Colonic mucosa (tissue), 4 donors: ENCODE measurements at regions not wholly inside any gene's neighbourhood (a gene's known extent, or its start where the extent isn't known, plus 50 kb on each side); places are given as distances from the start of the nearest gene placed in this dataset.

Source experiments
- DNase-seq: peaks from one replicate; pipeline ENCODE4 v3.0.0-alpha.2; 2020
- H3K27ac ChIP-seq: fragments of 200-600 bp; one replicate; pipeline ENCODE4 v1.8.0; 2021
- H3K27me3 ChIP-seq: fragments of 200-600 bp; one replicate; pipeline ENCODE4 v1.8.0; 2021
- H3K36me3 ChIP-seq: fragments of 200-600 bp; one replicate; pipeline ENCODE4 v1.8.0; 2021
- H3K4me1 ChIP-seq: fragments of 200-600 bp; one replicate; pipeline ENCODE4 v1.8.0; 2021; ENCODE audit warnings: mild to moderate bottlenecking
- H3K4me3 ChIP-seq: fragments of 200-600 bp; one replicate; pipeline ENCODE4 v1.8.0; 2021
- H3K9ac ChIP-seq, 2 donors: one replicate each; pipeline ENCODE4 v1.7.0; 2013; ENCODE audit warnings: control low read depth in 2 of 2, low read depth in 2 of 2, low read length in 2 of 2
- H3K9me3 ChIP-seq: fragments of 200-600 bp; one replicate; pipeline ENCODE4 v1.8.0; 2021
- intact Hi-C: fragments of 100-400 bp; cut with DNase I; formaldehyde crosslinking; loops from one replicate; pipeline ENCODE4 v1.14.1; 2022
- TF ChIP-seq, protein P1 (sequence below): fragments of 200-600 bp; IDR thresholded peaks from one replicate; pipeline ENCODE4 v1.8.0; 2022; ENCODE audit warnings: antibody characterized with exemption, mild to moderate bottlenecking
- donor health status: healthy.
- donor health status: DM: no; HTN: no; CAD: no.
- donor health status: DM: no; HTN: no; CAD: no.

DNA sequence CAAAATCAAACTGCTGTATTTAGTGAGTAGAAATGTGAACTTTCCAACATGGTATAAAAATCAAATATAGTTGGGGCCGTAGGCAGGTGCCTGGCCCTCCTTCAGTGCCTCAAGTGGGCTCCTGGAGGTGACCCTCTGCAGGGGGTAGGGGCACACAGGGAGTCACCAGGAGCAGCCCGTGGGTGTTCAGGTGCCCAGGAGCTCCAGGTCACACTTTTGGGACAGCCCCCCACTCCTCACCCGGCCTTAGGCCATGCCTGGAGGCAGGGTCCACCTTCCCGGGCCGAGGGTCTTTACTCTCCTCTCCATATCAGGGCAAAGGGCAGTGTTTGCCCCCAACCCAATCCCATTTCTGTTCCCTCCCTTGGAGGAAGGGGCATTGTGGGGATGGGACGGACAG lies 108.0 kb upstream of the MTAP start:
- H3K9me3 ChIP-seq, result no peaks in the 10 kb centered on the region
- TF ChIP-seq, protein P1, sequence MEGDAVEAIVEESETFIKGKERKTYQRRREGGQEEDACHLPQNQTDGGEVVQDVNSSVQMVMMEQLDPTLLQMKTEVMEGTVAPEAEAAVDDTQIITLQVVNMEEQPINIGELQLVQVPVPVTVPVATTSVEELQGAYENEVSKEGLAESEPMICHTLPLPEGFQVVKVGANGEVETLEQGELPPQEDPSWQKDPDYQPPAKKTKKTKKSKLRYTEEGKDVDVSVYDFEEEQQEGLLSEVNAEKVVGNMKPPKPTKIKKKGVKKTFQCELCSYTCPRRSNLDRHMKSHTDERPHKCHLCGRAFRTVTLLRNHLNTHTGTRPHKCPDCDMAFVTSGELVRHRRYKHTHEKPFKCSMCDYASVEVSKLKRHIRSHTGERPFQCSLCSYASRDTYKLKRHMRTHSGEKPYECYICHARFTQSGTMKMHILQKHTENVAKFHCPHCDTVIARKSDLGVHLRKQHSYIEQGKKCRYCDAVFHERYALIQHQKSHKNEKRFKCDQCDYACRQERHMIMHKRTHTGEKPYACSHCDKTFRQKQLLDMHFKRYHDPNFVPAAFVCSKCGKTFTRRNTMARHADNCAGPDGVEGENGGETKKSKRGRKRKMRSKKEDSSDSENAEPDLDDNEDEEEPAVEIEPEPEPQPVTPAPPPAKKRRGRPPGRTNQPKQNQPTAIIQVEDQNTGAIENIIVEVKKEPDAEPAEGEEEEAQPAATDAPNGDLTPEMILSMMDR, result no peak
- H3K9ac ChIP-seq, result no peak overlapping the region
- no peaks in the 10 kb centered on the region for H3K36me3 ChIP-seq
- no peaks in the 10 kb centered on the region for H3K4me1 ChIP-seq
- H3K27me3 ChIP-seq, result no peaks in the 10 kb centered on the region
- intact Hi-C loops, result no loop called here
- DNase-seq, result no peak
- no peak overlapping the region for H3K27ac ChIP-seq
- H3K4me3 ChIP-seq, result no peak overlapping the region

DNA sequence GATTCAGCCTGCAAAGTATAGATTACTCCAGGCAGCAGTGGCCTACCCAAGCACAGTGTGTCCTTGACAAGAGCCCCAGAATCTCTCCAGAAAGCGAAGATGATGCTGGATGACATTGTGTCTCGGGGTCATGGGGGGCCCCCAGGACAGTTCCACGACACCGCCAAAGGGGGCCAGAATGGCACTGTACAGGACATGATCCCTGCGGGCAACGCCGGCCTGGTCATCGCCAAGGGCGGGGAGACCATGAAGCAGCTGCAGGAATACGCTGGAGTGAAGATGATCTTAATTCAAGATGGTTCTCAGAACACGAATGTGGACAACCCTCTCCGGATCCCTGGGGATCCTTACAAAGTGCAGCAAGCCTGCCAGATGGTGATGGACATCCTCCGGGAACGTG lies 107.0 kb upstream of the MTAP start:
- intact Hi-C loops, result no loop called here
- no peak overlapping the region for H3K27ac ChIP-seq
- TF ChIP-seq, protein P1, result no peak

DNA sequence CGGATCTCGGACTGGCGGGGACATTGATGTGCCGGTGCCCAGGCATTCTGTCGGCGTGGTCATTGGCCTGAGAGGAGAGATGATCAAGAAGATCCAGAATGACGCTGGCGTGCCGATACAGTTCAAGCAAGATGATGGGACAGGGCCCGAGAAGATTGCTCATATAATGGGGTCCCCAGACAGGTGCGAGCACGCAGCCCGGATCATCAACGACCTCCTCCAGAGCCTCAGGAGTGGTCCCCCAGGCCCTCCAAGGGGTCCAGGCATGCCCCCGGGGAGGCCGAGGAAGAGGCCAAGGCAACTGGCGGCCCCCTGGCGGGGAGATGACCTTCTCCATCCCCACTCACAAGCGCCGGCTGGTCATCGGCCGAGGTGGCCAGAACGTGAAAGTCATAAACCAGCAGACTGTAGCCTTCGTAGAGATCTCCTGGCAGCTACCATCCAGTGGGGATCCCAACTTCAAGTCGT lies 106.5 kb upstream of the MTAP start:
- Histone ChIP-seq H3K4me3 (no peak overlapping the region), H3K9ac (no peak overlapping the region), H3K9me3 (no peaks in the 10 kb centered on the region), H3K27me3 (no peaks in the 10 kb centered on the region), H3K4me1 (no peaks in the 10 kb centered on the region), H3K27ac (no peak overlapping the region), H3K36me3 (no peaks in the 10 kb centered on the region)
- TF ChIP-seq, protein P1, result no peak
- DNase-seq, result no peak
- intact Hi-C loops, result no loop called here

More for the DNA sequence above, 107.0 kb upstream of the MTAP start:
- no peaks in the 10 kb centered on the region for H3K9me3 ChIP-seq
- no peaks in the 10 kb centered on the region for H3K36me3 ChIP-seq
- no peaks in the 10 kb centered on the region for H3K27me3 ChIP-seq
- no peaks in the 10 kb centered on the region for H3K4me1 ChIP-seq
- no peak for DNase-seq
- H3K9ac ChIP-seq, result no peak overlapping the region
- no peak overlapping the region for H3K4me3 ChIP-seq

DNA sequence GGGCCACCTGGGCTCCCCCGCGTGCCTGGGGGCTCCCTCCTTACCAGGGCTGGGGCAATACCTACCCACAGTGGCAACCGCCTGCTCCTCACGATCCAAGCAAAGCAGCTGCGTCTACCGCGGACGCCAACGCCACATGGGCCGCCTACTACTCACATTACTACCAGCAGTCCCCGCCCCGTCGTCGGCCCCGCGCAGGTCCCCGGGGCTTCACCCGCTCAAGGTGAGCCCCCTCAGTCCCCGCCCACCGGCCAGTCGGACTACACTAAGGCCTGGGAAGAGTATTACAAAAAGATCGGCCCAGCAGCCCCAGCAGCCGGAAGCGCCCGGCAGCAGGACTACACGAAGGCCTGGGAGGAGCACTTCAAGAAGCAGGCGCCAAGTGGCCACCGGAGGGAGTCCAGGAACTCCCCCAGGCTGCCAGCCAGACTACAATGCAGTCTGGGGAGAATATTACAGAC lies 106.0 kb upstream of the MTAP start:
- intact Hi-C loops, result no loop called here
- TF ChIP-seq, protein P1, result no peak
- H3K27me3 ChIP-seq, result no peaks in the 10 kb centered on the region
- H3K27ac ChIP-seq, result no peak overlapping the region
- H3K4me1 ChIP-seq, result no peaks in the 10 kb centered on the region
- no peak for DNase-seq
- H3K4me3 ChIP-seq, result no peak overlapping the region
- H3K36me3 ChIP-seq, result no peaks in the 10 kb centered on the region
- no peaks in the 10 kb centered on the region for H3K9me3 ChIP-seq
- H3K9ac ChIP-seq, result no peak overlapping the region

DNA sequence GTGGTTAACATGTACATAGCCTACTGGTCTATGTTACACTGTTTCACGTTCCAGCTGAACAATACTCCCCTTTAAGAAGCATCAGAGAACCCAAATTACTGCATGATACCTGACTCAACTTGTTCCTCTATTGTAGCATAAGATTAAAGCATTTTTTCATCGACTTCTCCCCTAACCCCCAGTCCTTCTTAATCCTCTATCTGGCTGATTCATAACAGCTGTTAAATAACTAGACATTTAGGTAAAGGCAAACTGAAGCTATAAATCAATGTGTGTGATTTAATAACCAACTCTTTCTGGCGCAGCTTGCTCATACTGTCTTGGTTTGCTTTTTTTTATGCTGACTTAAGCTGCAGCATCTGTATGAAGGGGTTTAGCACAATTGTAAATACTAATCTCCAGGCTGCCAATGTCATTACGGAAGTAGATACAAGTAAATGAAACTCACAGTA lies 94.2 kb upstream of the MTAP start:
- Histone ChIP-seq H3K9ac (no peak overlapping the region), H3K27me3 (no peaks in the 10 kb centered on the region), H3K4me3 (no peak overlapping the region), H3K9me3 (no peaks in the 10 kb centered on the region), H3K4me1 (no peaks in the 10 kb centered on the region), H3K36me3 (no peaks in the 10 kb centered on the region), H3K27ac (no peak overlapping the region)
- no peak for DNase-seq
- intact Hi-C loops, result no loop called here
- TF ChIP-seq, protein P1, result no peak
